ENCODE measurements at regions not wholly inside any gene's neighbourhood (a gene's known extent, or its start where the extent isn't known, plus 50 kb on each side); places are given as distances from the start of the nearest gene placed in this dataset.

- Histone ChIP-seq H3K27me3 (ENCODE audit: insufficient read depth, low read length) (no peaks in the 10 kb centered on the region), H3K4me2 (ENCODE audit: low read length) (no peak overlapping the region), H3K4me1 (ENCODE audit: control insufficient read depth in 1 of 2, insufficient read depth in 2 of 2, low read length in 2 of 2) (no peaks in the 10 kb centered on the region), H3K36me3 (ENCODE audit: control insufficient read depth in 1 of 2, insufficient read depth in 2 of 2, low read length in 2 of 2) (no peaks in the 10 kb centered on the region), H3K79me2 (ENCODE audit: insufficient read depth, low read length) (no peaks in the 10 kb centered on the region), H3K9me2 (ENCODE audit: insufficient read depth) (no peaks in the 10 kb centered on the region), H3K9ac (ENCODE audit: low read length) (no peak overlapping the region), H3K9me3 (ENCODE audit: control insufficient read depth in 1 of 2, insufficient read depth in 1 of 2, low read depth in 1 of 2, low read length in 2 of 2) (peaks cover 0 to 6% of the 10 kb centered on the region in 2 experiments; a peak in 1 of 4 replicates), H3K4me3 (replicated peaks in 1 of 2; ENCODE audit: low read depth in 1 of 2, low read length in 2 of 2) (no peak overlapping the region), H3K27ac (ENCODE audit: low read depth, low read length) (no peak overlapping the region), H4K20me1 (ENCODE audit: insufficient read depth) (no peaks in the 10 kb centered on the region), H2AFZ (ENCODE audit: low read depth, low read length, poor library complexity, severe bottlenecking) (no peak overlapping the region)
- POLR2A ChIA-PET, result no interaction called here
- RAD21 ChIA-PET (ENCODE audit: low non-redundant PET in 1 of 2, low total read pairs in 2 of 2, uncharacterized antibody in 2 of 2, unreplicated experiment in 2 of 2), result no interaction called here
- no peak for TF ChIP-seq REST (IDR thresholded peaks at IDR 0.05; ENCODE audit: low read depth)
- no peak for TF ChIP-seq SRF (IDR thresholded peaks at IDR 0.05; ENCODE audit: low read depth)
- no peak for TF ChIP-seq ATF3 (IDR thresholded peaks at IDR 0.05)
- no peak for TF ChIP-seq CBX3 (IDR thresholded peaks at IDR 0.05; ENCODE audit: low read depth)
- no peak for TF ChIP-seq YY1 (IDR thresholded peaks at IDR 0.05; ENCODE audit: extremely low read depth, insufficient replicate concordance, low read depth, low read length)
- no peak for TF ChIP-seq EZH2phosphoT487 (IDR thresholded peaks at IDR 0.05; ENCODE audit: borderline replicate concordance)
- TF ChIP-seq EGR1 (IDR thresholded peaks at IDR 0.05; ENCODE audit: low read depth), result no peak
- CTCF ChIA-PET, result no interaction called here
- intact Hi-C loops (cut with micrococcal nuclease), result no loop called here
- BruUV-seq (replicated peaks), result no TSS peak
- ATAC-seq (no peak), DNase-seq (ENCODE audit: low read depth, low spot score) (no peak)
These were observed 90.8 kb upstream of the RORA start for GRCh38 chr15:61319892-61320291.
